ENCODE measurements at regions not wholly inside any gene's neighbourhood (a gene's known extent, or its start where the extent isn't known, plus 50 kb on each side); places are given as distances from the start of the nearest gene placed in this dataset.

GRCh38 chr2:215765729-215766360 lies 247.5 kb downstream of the MREG start:
- CTCF ChIA-PET (ENCODE audit: partially characterized antibody): interaction anchor here (0.9 to 2.0 kb wide), 2 partner anchors 48 to 63 kb away, joined by 4 to 7 read pairs; no protein-coding TSS in a partner anchor
- Histone ChIP-seq H3K56ac (replicated peaks; ENCODE audit: insufficient read length, low read depth, low read length) (no peak overlapping the region), H3K4me1 (replicated peaks in 1 of 4; ENCODE audit: control insufficient read depth in 3 of 4, insufficient read depth in 4 of 4, low read length in 3 of 4) (peaks cover 0 to 4% (median 0%) of the 10 kb centered on the region in 4 experiments; a peak in 1 of 7 replicates), H2BK12ac (ENCODE audit: low read depth, low read length) (no peak overlapping the region), H3K79me2 (ENCODE audit: control insufficient read depth in 1 of 2, insufficient read depth in 2 of 2, low read length in 2 of 2) (no peaks in the 10 kb centered on the region), H4K5ac (ENCODE audit: insufficient read length, low read depth, low read length) (no peak overlapping the region), H3K14ac (ENCODE audit: insufficient read length) (no peak overlapping the region), H4K8ac (ENCODE audit: extremely low read depth, insufficient read depth, low read length) (no peak overlapping the region), H3K79me1 (ENCODE audit: low read depth, low read length) (no peaks in the 10 kb centered on the region), H3K36me3 (ENCODE audit: control insufficient read depth in 2 of 4, insufficient read depth in 4 of 4, low read length in 3 of 4) (no peaks in the 10 kb centered on the region), H3K9ac (replicated peaks in 1 of 4; ENCODE audit: extremely low read depth in 1 of 4, low read depth in 3 of 4, low read length in 3 of 4) (no peak overlapping the region), H4K91ac (replicated peaks; ENCODE audit: insufficient read length, low read length) (no peak overlapping the region), H2AK5ac (ENCODE audit: low read depth, low read length) (no peak overlapping the region), H3K4ac (replicated peaks; ENCODE audit: insufficient read length, low read depth, low read length) (no peak overlapping the region), H2BK20ac (ENCODE audit: low read length) (no peak overlapping the region), H3K4me3 (ENCODE audit: extremely low read depth in 1 of 4, insufficient read depth in 2 of 4, low read depth in 3 of 4, low read length in 4 of 4) (no peak overlapping the region), H3K23ac (ENCODE audit: insufficient read length) (no peak overlapping the region), H3K27ac (ENCODE audit: low read depth, low read length) (no peak overlapping the region), H2BK15ac (ENCODE audit: low read length) (no peak overlapping the region), H3K9me3 (ENCODE audit: insufficient read depth in 2 of 2, low read depth in 1 of 2, low read length in 1 of 2) (no peaks in the 10 kb centered on the region), H3K4me2 (ENCODE audit: insufficient read depth in 1 of 2, low read depth in 2 of 2, low read length in 2 of 2) (no peak overlapping the region), H2BK120ac (replicated peaks; ENCODE audit: low read depth, low read length) (no peak overlapping the region), H3K18ac (ENCODE audit: extremely low read depth, low read length) (no peak overlapping the region), H2AFZ (ENCODE audit: low read length) (no peak overlapping the region), H4K20me1 (replicated peaks in 1 of 2; ENCODE audit: control insufficient read depth in 1 of 2, insufficient read depth in 2 of 2, low read length in 2 of 2) (no peaks in the 10 kb centered on the region), H3K23me2 (ENCODE audit: low read depth, low read length) (no peaks in the 10 kb centered on the region), H3K27me3 (replicated peaks in 1 of 4; ENCODE audit: control insufficient read depth in 3 of 4, extremely low read depth in 1 of 4, insufficient read depth in 3 of 4, low read length in 3 of 4) (no peaks in the 10 kb centered on the region), H2BK5ac (ENCODE audit: low read depth, low read length) (no peak overlapping the region)
- 91% methylated on average over 4 of the region's 4 CpGs; no CpG with 5 or more reads in 1 of the 2 experiments for WGBS, 2 experiments (ENCODE audit: extremely low coverage in 1 of 2, insufficient coverage in 1 of 2, insufficient read length in 1 of 2, insufficient replicate concordance in 2 of 2, low coverage in 1 of 2, low lambda C conversion rate in 2 of 2, missing lambda C conversion rate in 1 of 2)
- no peak for FAIRE-seq
- POLR2A ChIA-PET (ENCODE audit: partially characterized antibody): no interaction called here
- DNase-seq (ENCODE audit: low read depth in 1 of 2, low spot score in 2 of 2): no peak
- TF ChIP-seq EP300 (IDR thresholded peaks at IDR 0.05; ENCODE audit: borderline replicate concordance in 1 of 2, low read depth in 2 of 2, low read length in 2 of 2): no peak
- no peak for TF ChIP-seq BRCA1 (IDR thresholded peaks at IDR 0.05; ENCODE audit: low read depth, low read length)
- TF ChIP-seq JUN (IDR thresholded peaks at IDR 0.05; ENCODE audit: low read depth, low read length): no peak
- no peak for TF ChIP-seq KDM4A (IDR thresholded peaks at IDR 0.05; ENCODE audit: low read depth, low read length, severe bottlenecking)
- no peak for TF ChIP-seq NRF1 (IDR thresholded peaks at IDR 0.05; ENCODE audit: low read depth, low read length)
- TF ChIP-seq SIX5 (IDR thresholded peaks at IDR 0.05; ENCODE audit: low read depth, low read length): no peak
- no peak for TF ChIP-seq RBBP5 (IDR thresholded peaks at IDR 0.05; ENCODE audit: borderline replicate concordance, low read depth, low read length)
- no peak for TF ChIP-seq CEBPB (IDR thresholded peaks at IDR 0.05; ENCODE audit: low read depth, low read length)
- TF ChIP-seq SRF (IDR thresholded peaks at IDR 0.05; ENCODE audit: low read depth, low read length): no peak
- TF ChIP-seq JUND (IDR thresholded peaks at IDR 0.05; ENCODE audit: low read length): no peak
- no peak for TF ChIP-seq HDAC6 (IDR thresholded peaks at IDR 0.05; ENCODE audit: low read depth, low read length)
- no peak for TF ChIP-seq MAFK (IDR thresholded peaks at IDR 0.05; ENCODE audit: low read depth, low read length)
- TF ChIP-seq E2F6 (IDR thresholded peaks at IDR 0.05): no peak
- no peak for TF ChIP-seq FOSL1 (IDR thresholded peaks at IDR 0.05; ENCODE audit: insufficient read depth, low read depth, low read length)

Measured in H1 (cell line).